NOMO-1 (cell line): ENCODE measurements at regions not wholly inside any gene's neighbourhood (a gene's known extent, or its start where the extent isn't known, plus 50 kb on each side); places are given as distances from the start of the nearest gene placed in this dataset.

ENCODE experiments used
- DNase-seq, 2 experiments: peaks; one replicate each; lab custom pipeline; 2025; ENCODE audit not compliant: unreplicated experiment in 2 of 2; lab: John Stamatoyannopoulos, UW

DNA sequence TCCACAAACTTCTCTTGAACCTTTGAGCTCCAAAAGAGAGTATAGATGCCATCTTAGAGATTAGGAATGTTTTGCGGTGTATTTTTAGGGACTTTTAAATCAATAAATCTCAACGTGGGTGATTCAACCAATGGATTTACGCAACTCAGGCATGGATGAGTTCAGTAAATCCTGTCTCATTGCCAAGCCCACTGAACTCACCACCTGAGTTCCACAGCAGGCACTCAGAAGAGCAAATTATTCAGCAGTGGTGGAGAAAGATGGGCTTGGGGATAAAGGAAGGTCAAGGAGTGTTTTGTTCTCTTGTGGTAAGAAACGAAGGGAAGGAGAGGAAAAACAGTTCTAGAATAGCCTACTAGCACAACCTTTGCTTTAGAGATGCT, 68.7 kb upstream of the HMGA2 start:
- DNase-seq, result no peak

- DNase-seq, result no peak
Measured at GRCh38 chr12:65756267-65756666, 68.0 kb upstream of the HMGA2 start.

DNA sequence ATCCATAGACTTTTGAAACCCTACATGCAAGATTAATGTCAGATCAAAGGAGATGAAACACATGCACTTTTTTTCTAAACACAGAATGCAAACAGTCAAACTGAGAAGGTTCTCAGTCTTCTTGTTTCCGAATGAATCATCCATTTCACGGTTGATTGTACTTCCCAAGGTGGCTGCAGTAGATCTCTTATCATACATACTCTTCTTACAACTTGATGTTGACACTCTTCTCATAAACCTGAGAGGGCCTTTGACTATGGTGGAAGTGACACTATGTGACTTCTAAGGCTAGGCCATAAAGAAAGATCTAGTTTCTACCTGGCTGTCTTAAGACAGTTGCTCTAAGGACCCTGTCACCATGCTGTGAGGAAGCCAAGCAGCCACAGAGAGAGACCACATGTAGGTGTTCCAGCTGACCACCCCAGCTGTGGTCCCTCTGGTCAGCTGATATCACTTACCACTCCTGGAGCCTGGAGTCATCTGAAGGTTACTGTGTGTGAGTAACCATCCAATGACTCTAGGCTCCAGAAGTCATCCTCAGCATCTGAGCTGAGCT, 67.2 kb upstream of the HMGA2 start:
- DNase-seq, result no peak

DNA sequence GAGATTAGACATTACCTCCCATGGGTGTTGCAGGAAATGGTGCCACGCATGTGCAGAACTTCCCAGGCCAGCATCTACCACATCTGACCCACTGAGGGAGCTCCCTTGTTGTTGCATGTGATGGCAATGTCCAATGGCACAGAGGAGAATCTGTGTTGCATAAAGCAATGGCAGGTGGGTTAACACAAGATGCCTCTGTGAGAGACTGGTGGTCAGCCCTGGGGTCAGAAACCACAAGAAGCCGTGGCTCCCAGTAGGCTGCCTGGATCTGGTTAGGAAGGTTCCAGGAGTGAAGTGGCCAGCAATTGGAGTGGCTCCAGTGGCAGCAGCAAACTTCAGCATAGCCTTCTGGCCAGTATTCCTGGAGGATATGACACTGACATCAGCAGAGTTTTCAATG, 65.9 kb upstream of the HMGA2 start:
- DNase-seq, result no peak

- DNase-seq, result no peak
Measured at GRCh38 chr12:65759735-65760134, 64.5 kb upstream of the HMGA2 start.

DNA sequence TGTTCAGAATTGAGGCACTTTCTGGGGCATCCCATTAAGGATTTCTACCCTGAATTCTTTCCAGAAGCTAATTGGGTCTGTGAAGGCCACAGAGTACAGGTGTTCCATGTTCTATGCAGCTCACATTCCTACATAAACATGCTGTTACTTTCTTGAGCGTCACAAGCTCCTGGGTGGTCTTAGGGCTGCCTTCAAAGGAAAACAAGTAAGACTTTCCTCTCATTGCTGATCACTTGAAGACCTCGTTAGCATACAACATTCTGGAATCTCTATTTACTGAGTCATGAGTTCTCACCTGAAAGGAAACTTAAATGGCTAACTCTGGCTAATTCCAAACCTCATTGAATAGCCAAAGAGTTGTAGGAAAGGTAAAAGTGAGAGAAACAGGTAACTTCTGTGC, 63.0 kb upstream of the HMGA2 start:
- DNase-seq, result no peak

DNA sequence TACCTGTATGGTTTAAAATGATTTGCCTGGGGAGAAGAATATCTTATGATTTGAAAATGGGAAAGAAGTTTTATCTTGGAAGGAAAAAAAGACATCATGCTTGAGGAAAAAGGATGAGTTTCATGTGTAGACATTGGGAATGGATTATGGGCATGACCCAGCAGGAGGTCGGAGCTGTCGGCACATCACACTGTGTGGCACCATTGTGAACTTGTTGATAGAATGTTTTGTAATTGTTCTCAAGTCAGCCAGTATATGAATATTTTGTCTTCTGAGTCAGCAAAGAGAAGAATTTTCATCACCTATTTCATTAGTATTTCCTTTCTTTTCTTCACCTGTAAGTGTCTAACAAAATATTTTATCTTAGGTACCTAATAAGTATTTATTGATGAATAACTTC, 60.0 kb upstream of the HMGA2 start:
- DNase-seq, result no peak

- no peak for DNase-seq
Measured at GRCh38 chr12:65765436-65765813, 58.9 kb upstream of the HMGA2 start.

DNA sequence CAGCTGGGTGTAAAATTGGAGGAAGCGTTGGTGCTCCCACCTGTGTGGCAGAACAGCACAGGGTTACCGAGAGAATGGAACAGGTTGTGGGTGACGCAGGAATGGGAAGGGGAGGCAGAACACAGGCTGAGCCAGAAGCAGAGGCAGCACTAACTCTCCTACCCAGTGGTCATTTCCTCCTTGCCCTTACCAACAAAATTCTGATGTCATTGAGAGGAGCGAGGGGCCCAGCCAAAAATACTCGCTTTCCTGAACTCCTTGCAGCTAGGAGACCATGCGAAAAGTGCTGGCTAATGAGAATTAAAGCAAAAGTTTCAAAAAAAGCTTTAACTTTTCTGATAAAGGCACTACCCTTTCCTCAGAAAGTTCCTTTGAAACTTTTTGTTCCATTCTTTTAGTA, 54.4 kb upstream of the HMGA2 start:
- DNase-seq, result no peak
